B cell (primary cell): ENCODE measurements at regions not wholly inside any gene's neighbourhood (a gene's known extent, or its start where the extent isn't known, plus 50 kb on each side); places are given as distances from the start of the nearest gene placed in this dataset.

Experiments used
- EZH2 ChIP-seq: IDR thresholded peaks from 2 replicates; pipeline ENCODE4 v1.6.1; 2012; ENCODE audit warnings: borderline replicate concordance, low read depth, mild to moderate bottlenecking, moderate library complexity, low read length; ENCODE audit not compliant: insufficient read depth, poor library complexity, severe bottlenecking
- TF ChIP-seq, protein P1 (sequence below): fragments of 200-600 bp; IDR thresholded peaks from one replicate; pipeline ENCODE4 v1.8.0; 2022; ENCODE audit warnings: antibody characterized with exemption, mild to moderate bottlenecking

DNA sequence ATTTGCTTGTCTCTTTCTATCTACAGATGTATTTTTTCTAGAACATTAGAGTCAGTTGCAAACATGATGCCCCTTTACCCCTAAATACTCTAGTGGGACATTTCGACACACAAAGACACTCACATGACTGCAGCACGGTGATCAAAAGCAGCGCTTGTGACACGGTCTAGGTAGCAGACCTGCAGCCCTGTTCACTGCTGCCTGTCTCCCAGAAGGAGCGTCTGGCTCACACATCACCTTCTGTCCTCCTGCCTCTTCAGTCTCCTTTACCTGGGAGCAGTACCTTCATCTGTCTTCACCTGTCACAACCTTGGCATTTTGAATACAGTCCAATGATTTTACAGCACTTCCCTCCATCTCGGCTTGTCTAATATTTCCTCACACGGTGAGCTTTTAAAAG is 51.9 kb upstream of the SH3PXD2B start:
- TF ChIP-seq, protein P1, sequence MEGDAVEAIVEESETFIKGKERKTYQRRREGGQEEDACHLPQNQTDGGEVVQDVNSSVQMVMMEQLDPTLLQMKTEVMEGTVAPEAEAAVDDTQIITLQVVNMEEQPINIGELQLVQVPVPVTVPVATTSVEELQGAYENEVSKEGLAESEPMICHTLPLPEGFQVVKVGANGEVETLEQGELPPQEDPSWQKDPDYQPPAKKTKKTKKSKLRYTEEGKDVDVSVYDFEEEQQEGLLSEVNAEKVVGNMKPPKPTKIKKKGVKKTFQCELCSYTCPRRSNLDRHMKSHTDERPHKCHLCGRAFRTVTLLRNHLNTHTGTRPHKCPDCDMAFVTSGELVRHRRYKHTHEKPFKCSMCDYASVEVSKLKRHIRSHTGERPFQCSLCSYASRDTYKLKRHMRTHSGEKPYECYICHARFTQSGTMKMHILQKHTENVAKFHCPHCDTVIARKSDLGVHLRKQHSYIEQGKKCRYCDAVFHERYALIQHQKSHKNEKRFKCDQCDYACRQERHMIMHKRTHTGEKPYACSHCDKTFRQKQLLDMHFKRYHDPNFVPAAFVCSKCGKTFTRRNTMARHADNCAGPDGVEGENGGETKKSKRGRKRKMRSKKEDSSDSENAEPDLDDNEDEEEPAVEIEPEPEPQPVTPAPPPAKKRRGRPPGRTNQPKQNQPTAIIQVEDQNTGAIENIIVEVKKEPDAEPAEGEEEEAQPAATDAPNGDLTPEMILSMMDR: no peak
- no peak for TF ChIP-seq EZH2
